ENCODE measurements at regions not wholly inside any gene's neighbourhood (a gene's known extent, or its start where the extent isn't known, plus 50 kb on each side); places are given as distances from the start of the nearest gene placed in this dataset.
"Not testable (repeated sequence)": the region's sequence is repeated elsewhere in the genome, so short reads cannot be mapped to it uniquely, and the experiment has no call there.

DNA sequence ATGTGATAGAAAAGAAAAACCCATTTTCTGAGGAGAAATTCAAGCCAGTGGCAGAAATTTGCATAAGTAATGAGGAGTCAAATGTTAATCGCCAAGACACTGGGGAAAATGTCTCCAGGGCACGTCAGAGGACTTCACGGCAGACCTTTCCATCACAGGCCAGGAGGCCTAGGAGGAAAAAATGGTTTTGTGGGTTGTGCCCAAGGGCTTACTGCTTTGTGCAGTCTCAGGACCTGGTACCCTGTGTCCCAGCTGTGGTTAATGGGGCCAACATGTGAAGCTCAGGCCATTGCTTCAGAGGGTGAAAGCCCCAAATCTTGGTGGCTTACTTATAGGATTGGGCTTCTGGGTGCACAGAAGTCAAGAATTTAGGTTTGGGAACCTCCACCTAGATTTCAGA lies 54.8 kb upstream of the ADAMTS2 start:
- H2AFZ ChIP-seq (ENCODE audit: low read depth) = no peak overlapping the region
- 0% methylated on average over 3 of the region's 3 CpGs for WGBS (ENCODE audit: low lambda C conversion rate)
- ChIA-PET POLR2A (no interaction called here), CTCF (no interaction called here)
- no peak for DNase-seq
- H3K4me2 ChIP-seq = no peak overlapping the region
- no peaks in the 10 kb centered on the region for H3K9me2 ChIP-seq
- H3K27ac ChIP-seq (ENCODE audit: low read depth in 2 of 2, low read length in 1 of 2) = no peak overlapping the region
- H3F3A ChIP-seq (replicated peaks; ENCODE audit: insufficient read depth) = no peaks in the 10 kb centered on the region
- no peaks in the 10 kb centered on the region for H3K79me2 ChIP-seq (ENCODE audit: insufficient read depth)
- H3K4me1 ChIP-seq (ENCODE audit: control insufficient read depth in 1 of 2, insufficient read depth in 2 of 2, low read depth in 1 of 2, low read length in 1 of 2) = peaks cover 0 to 17% of the 10 kb centered on the region in 2 experiments; a peak in 1 of 4 replicates
- H3K9ac ChIP-seq = no peak overlapping the region
- no peaks in the 10 kb centered on the region for H3K9me3 ChIP-seq
- H3K27me3 ChIP-seq (ENCODE audit: insufficient read depth) = no peaks in the 10 kb centered on the region
- H4K20me1 ChIP-seq (ENCODE audit: insufficient read depth) = no peaks in the 10 kb centered on the region
- no peaks in the 10 kb centered on the region for H3K36me3 ChIP-seq (replicated peaks in 1 of 2; ENCODE audit: control insufficient read depth in 1 of 2, insufficient read depth in 2 of 2, low read length in 1 of 2)
- H3K4me3 ChIP-seq (ENCODE audit: low read depth in 2 of 2, low read length in 1 of 2) = no peak overlapping the region; a peak in 1 of 4 replicates
- no peak for TF ChIP-seq FOSL2 (IDR thresholded peaks at IDR 0.05; ENCODE audit: borderline replicate concordance, low read depth)

DNA sequence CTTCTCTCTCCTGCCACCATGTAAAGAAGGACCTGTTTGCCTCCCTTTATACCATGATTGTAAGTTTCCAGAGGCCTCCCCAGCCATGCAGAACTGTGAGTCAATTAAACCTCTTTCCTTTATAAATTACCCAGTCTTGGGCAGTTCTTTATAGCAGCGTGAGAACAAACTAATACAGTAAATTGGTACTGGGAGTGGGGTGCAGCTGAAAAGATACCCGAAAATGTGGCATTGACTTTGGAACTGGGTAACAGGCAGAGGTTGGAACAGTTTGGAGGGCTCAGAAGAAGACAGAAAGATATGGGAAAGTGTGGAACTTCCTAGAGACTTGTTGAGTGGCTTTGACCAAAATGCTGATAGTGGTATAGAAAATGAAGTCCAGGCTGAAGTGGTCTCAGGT lies 54.1 kb upstream of the ADAMTS2 start:
- WGBS (ENCODE audit: low lambda C conversion rate) = 9% methylated on average over 2 of the region's 2 CpGs

DNA sequence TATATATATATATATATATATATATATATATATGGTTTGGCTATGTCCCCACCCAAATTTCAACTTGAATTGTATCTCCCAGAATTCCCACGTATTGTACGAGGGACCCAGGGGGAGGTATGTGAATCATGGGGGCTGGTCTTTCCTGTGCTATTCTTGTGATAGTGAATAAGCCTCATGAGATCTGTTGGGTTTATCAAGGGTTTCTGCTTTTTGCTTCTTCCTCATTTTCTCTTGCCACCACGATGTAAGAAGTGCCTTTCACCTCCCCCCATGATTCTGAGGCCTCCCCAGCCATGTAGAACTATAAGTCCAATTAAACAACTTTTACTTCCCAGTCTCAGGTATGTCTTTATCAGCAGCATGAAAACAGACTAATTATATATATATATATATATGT lies 52.3 kb upstream of the ADAMTS2 start:
- Histone ChIP-seq H3K4me3 (ENCODE audit: low read depth in 2 of 2, low read length in 1 of 2) (no peak overlapping the region), H3K9ac (no peak overlapping the region), H3K4me1 (ENCODE audit: control insufficient read depth in 1 of 2, insufficient read depth in 2 of 2, low read depth in 1 of 2, low read length in 1 of 2) (no peaks in the 10 kb centered on the region), H4K20me1 (ENCODE audit: insufficient read depth) (no peaks in the 10 kb centered on the region), H3K36me3 (replicated peaks in 1 of 2; ENCODE audit: control insufficient read depth in 1 of 2, insufficient read depth in 2 of 2, low read length in 1 of 2) (no peaks in the 10 kb centered on the region), H3K27me3 (ENCODE audit: insufficient read depth) (no peaks in the 10 kb centered on the region), H3K79me2 (ENCODE audit: insufficient read depth) (no peaks in the 10 kb centered on the region), H3K9me3 (peaks cover 1% of the 10 kb centered on the region; the same call in 1 of the 2 replicates), H3K27ac (ENCODE audit: low read depth in 2 of 2, low read length in 1 of 2) (no peak overlapping the region), H2AFZ (ENCODE audit: low read depth) (no peak overlapping the region), H3K9me2 (0 out of 2 replicates have a peak, but pooled peaks cover under 1% of the 10 kb centered on the region), H3K4me2 (no peak overlapping the region), H3F3A (replicated peaks; ENCODE audit: insufficient read depth) (no peaks in the 10 kb centered on the region)
- CTCF ChIA-PET = no interaction called here
- DNase-seq = no peak
- WGBS (ENCODE audit: low lambda C conversion rate) = 0% methylated on average over 3 of the region's 3 CpGs
- no peak for TF ChIP-seq FOSL2 (IDR thresholded peaks at IDR 0.05; ENCODE audit: borderline replicate concordance, low read depth)
- no peak for TF ChIP-seq TAF1 (IDR thresholded peaks at IDR 0.05; ENCODE audit: borderline replicate concordance, low read depth, low read length)
- TF ChIP-seq RAD21 (IDR thresholded peaks at IDR 0.05; ENCODE audit: low read length) = no peak
- no peak for TF ChIP-seq NRF1 (IDR thresholded peaks at IDR 0.05; ENCODE audit: low read depth, low read length)
- TF ChIP-seq TEAD4 (IDR thresholded peaks at IDR 0.05; ENCODE audit: borderline replicate concordance, insufficient read depth) = no peak
- TF ChIP-seq, protein P1, sequence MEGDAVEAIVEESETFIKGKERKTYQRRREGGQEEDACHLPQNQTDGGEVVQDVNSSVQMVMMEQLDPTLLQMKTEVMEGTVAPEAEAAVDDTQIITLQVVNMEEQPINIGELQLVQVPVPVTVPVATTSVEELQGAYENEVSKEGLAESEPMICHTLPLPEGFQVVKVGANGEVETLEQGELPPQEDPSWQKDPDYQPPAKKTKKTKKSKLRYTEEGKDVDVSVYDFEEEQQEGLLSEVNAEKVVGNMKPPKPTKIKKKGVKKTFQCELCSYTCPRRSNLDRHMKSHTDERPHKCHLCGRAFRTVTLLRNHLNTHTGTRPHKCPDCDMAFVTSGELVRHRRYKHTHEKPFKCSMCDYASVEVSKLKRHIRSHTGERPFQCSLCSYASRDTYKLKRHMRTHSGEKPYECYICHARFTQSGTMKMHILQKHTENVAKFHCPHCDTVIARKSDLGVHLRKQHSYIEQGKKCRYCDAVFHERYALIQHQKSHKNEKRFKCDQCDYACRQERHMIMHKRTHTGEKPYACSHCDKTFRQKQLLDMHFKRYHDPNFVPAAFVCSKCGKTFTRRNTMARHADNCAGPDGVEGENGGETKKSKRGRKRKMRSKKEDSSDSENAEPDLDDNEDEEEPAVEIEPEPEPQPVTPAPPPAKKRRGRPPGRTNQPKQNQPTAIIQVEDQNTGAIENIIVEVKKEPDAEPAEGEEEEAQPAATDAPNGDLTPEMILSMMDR (IDR thresholded peaks at IDR 0.05) = no peak
- TF ChIP-seq RCOR1 (IDR thresholded peaks at IDR 0.05; ENCODE audit: low read length) = no peak
- TF ChIP-seq EP300 (IDR thresholded peaks at IDR 0.05; ENCODE audit: borderline replicate concordance in 1 of 2, low read depth in 1 of 2, low read length in 1 of 2) = no peak
- TF ChIP-seq MEF2A (IDR thresholded peaks at IDR 0.05; ENCODE audit: borderline replicate concordance, low read depth) = no peak
- POLR2A ChIA-PET = no interaction called here

More for the DNA sequence above, 54.1 kb upstream of the ADAMTS2 start:
- H3K79me2 ChIP-seq (ENCODE audit: insufficient read depth); H3F3A ChIP-seq (replicated peaks; ENCODE audit: insufficient read depth); H2AFZ ChIP-seq (ENCODE audit: low read depth); H3K4me3 ChIP-seq (ENCODE audit: low read depth in 2 of 2, low read length in 1 of 2); DNase-seq; H3K9ac ChIP-seq; H3K27ac ChIP-seq (ENCODE audit: low read depth in 2 of 2, low read length in 1 of 2); H3K36me3 ChIP-seq (replicated peaks in 1 of 2; ENCODE audit: control insufficient read depth in 1 of 2, insufficient read depth in 2 of 2, low read length in 1 of 2); H3K9me3 ChIP-seq; CTCF ChIA-PET; H3K9me2 ChIP-seq; H3K27me3 ChIP-seq (ENCODE audit: insufficient read depth); H3K4me2 ChIP-seq; H4K20me1 ChIP-seq (ENCODE audit: insufficient read depth); H3K4me1 ChIP-seq (ENCODE audit: control insufficient read depth in 1 of 2, insufficient read depth in 2 of 2, low read depth in 1 of 2, low read length in 1 of 2); POLR2A ChIA-PET: not testable (repeated sequence)

Small RNA genes in the stretch of these regions (small RNA-seq; reads per million reads assigned to genes)
- 0 reads per million in 7 experiments for gene RF00015

Data from SK-N-SH (cell line).